HG03354 (cell line): ENCODE measurements at regions not wholly inside any gene's neighbourhood (a gene's known extent, or its start where the extent isn't known, plus 50 kb on each side); places are given as distances from the start of the nearest gene placed in this dataset.
"Not testable (repeated sequence)": the region's sequence is repeated elsewhere in the genome, so short reads cannot be mapped to it uniquely, and the experiment has no call there.

ENCODE experiments used
- ATAC-seq: cut with Tn5 transposase; IDR thresholded peaks from one replicate; pipeline ENCODE4 v1.9.1; 2021; ENCODE audit warnings: mild to moderate bottlenecking; ENCODE audit not compliant: unreplicated experiment, poor library complexity, severe bottlenecking

- no peak for ATAC-seq
These were observed 354.9 kb downstream of the BARHL2 start for GRCh38 chr1:90362163-90362562.

- no peak for ATAC-seq
These were observed 356.1 kb downstream of the BARHL2 start for GRCh38 chr1:90361026-90361425.

DNA sequence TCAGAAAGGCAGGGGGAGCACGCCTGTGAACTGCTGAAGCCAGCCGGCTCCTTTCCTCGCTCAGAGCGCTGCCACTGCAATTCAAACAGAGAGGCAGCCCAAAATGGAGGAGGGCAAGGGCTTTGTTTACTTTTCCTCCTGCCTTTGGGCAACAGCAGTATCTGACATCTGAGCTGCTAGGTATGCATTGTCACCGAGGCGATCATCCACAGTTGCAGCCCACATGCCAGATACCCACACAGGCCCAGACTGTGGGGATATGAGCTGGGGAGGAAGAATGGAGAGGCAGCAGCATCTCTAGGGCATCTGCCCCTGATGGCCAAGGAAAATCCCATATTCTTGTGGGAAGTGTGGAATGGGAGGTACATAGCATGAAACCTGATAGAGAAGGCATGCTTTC, 357.1 kb downstream of the BARHL2 start:
- ATAC-seq = no peak

- no peak for ATAC-seq
These were observed 358.7 kb downstream of the BARHL2 start for GRCh38 chr1:90358448-90358847.

DNA sequence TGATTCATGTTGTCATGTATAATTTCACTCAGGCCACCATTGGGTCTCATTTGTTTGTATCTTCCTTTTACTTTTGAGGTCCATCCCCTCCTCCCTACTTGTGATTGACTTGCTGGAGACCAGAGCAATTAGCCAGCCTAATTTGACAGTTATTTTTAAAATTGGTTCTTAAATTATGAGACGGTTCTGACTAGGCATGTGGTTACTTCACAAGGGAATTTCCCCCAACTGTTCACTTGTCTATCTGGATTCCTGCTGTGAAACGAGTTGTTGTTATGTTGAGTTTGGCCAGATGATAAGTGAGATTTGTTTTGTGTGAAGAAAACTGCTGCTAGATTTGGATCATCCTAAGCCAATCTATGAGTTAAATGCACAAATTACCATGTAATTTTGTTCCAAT, 359.1 kb downstream of the BARHL2 start:
- peak; percentile 55 for ATAC-seq

DNA sequence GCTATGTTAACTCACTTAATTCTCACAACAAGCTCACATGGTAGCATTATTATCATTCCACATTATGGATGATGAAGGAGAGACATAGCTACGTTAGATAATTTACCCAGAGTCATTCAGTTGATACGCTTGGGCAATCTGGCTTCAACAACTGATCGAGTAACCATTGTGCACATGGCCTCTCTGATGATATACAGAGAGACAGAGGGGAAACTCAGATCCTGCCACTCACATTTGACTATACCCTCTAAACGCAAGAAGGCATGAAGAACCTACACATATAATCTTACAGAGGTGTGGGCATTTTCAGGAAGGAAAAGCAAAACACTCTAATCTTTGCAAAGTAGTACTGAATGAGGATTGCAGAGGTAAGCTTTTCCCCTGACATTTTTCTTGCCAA, 360.1 kb downstream of the BARHL2 start:
- no peak for ATAC-seq

DNA sequence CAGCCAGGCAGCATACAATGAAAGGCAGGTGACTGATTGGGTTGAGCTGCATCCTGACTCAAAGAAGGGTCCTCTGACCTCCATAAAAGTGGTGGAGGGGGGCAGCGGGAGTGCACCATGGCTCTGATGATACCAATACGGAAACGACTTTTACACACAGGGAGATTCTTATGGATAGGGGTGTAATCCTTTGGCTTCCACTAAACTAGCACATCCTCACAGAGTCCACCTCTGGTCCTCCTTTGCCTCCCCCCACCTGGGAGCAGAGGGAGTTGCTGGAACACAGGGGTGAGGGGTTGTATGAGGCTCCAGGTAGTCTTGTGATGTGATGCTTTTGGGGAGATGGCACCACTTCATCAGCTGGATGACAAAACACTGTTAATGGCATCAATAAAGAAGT, 361.0 kb downstream of the BARHL2 start:
- no peak for ATAC-seq

DNA sequence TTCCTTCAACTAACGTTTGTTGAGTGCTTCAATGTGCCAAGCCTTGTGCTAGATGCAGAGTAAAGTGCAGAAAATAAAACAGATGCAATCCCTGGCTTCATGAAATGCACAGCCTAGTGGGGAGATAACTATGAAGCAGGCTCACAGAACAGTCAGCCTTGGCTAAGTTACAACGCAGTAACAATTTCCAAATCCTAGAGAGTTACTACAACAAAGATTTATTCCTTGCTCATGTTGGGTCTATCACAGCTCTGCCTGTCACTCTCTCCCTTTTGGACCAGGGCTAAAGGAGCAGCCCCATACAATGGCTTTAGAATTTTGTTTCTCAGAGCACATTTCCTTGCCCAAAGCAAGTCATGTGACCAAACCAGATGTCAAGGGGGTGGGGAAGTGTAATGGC, 359.8 kb downstream of the ZNF326 start:
- no peak for ATAC-seq

GRCh38 chr1:90351019-90351418, 356.1 kb downstream of the ZNF326 start:
- ATAC-seq = no peak

- no peak for ATAC-seq
These were observed 354.6 kb downstream of the ZNF326 start for GRCh38 chr1:90349510-90349909.

DNA sequence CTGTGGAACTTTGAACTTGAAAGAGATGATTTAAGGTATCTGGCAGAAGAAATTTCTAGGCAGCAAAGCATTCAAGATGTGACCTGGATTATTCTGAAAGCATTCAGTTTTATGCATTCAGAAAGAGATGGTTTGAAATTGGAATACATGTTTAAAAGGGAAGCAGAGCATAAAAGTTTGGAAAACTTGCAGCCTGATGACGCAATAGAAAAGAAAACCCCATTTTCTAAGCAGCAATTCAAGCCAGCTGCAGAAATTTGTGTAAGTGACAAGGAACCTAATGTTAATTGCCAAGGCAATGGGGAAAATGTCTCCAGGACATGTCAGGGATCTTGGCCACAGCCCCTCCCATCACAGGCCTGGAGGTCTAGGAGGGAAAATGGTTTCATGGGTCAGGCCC, 354.0 kb downstream of the ZNF326 start:
- no peak for ATAC-seq

GRCh38 chr1:90348459-90348858, 353.5 kb downstream of the ZNF326 start:
- ATAC-seq = not testable (repeated sequence)

- no peak for ATAC-seq
These were observed 352.5 kb downstream of the ZNF326 start for GRCh38 chr1:90347366-90347765.

DNA sequence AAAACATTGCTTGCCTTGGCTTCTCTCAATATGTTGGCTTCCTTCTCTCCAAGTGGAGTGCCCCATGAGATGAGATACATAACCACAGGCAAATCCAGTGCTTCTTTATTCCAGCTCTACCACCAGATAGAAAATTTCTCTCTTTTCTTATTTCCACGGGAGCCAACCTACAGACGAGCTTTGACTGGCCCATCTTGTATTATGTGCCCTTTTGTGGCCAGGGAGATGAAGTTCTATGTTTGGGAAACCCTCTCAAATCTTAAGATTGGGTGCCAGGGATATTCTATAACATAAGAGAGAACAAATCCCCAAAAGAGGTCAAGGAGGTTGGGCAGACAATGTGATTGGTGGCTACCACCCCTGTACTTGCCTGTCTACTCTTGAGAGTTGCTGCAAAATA, 351.8 kb downstream of the ZNF326 start:
- no peak for ATAC-seq

GRCh38 chr1:90346349-90346748, 351.4 kb downstream of the ZNF326 start:
- no peak for ATAC-seq

GRCh38 chr1:90344963-90345730, 350.2 kb downstream of the ZNF326 start:
- no peak for ATAC-seq

DNA sequence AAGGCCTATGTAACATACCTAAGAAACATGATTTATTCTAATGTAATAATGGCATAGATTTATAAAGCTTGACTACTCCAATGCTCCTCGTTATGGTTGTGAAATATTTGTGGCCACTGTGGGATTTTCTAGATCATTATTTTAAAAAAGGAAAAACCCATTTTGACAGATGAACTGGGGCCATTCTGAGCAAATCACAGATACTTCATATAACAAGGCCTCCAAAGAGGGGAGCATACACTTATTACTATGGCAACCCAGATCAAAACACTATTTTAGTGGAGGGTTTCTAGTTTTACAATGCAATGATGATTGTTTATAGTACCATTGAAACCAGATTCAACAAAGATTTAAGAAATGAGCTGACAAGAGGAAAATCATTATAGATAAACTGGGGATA, 346.6 kb downstream of the ZNF326 start:
- ATAC-seq = no peak

DNA sequence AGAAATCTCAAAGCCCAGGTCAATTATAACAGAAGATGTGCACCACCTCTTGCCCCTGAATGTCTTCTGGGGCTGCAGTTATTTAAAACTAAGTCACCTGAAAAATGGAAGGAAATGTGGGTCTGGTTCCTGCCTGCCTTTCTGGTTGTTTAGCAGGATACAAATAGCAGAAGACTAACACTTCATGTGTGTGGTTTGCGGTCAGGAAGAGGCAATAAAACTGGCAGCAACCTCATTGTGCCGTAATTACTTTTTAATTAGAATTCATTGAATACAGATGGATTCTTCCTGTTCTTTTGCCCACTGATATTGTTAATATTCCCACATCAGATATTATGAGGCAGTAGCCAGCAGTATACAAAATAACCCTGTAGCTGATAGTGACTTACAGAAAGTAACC, 345.7 kb downstream of the ZNF326 start:
- ATAC-seq = no peak

GRCh38 chr1:90339811-90340210, 344.9 kb downstream of the ZNF326 start:
- ATAC-seq = no peak

DNA sequence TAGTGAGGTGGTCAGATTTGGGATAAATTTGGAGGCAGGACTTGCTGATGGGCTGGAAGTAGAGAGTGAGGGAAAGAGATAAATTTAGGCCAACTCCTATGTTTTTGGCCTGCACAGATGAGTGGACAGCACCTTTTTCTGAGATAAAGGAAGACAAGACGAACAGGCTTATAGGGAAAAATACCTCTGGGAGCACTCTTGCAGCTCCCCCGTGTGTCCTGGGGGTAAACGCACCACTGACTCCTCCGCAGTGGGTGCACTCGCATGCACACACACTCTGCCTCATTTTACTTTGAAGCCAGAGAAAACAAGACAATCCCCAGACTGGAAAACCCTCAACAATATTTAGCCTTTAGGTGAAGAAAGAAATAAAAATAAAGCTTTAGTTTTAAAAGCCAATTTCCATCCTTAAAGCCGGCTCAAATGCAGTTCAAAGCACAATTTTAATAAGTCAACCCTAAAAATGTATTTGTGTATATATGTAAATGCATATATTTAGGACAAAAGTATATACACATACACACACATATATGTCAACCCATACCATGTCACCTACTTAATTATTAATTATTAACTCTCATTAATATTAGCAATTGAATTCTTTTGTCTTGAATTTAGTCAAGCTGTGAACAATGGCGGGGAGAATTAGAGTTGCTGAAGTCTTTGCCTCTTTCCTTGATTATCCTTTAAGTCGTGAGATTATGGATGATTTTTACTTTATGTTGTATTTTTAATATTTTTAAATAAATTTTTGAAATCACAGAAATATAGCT, 341.8 kb downstream of the ZNF326 start:
- ATAC-seq = no peak

GRCh38 chr1:90335558-90335957, 340.6 kb downstream of the ZNF326 start:
- ATAC-seq = no peak
